Central memory CD4-positive, alpha-beta T cell (primary cell): ENCODE measurements at regions not wholly inside any gene's neighbourhood (a gene's known extent, or its start where the extent isn't known, plus 50 kb on each side); places are given as distances from the start of the nearest gene placed in this dataset.
"Not testable (repeated sequence)": the region's sequence is repeated elsewhere in the genome, so short reads cannot be mapped to it uniquely, and the experiment has no call there.

ENCODE experiments used
- DNase-seq: peaks from one replicate; pipeline ENCODE4 v3.0.0; 2022

DNA sequence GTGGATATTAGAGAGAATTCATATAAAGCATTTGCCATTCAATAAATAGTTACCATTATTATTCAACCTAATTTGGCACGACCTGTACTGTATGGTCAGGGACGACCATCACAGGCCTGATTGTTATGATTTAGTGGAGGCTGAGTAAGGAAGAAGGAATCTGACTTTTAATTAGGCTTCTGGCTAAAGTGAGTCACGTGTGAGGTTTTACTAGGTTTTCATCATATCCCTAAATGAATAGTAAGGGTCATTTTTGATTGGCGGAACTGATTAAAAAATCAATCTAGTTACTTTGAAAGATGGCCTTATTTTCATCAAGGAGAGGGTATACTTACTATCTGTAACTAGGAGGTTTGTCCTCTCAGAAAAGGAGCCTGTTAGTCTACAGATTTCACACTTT, 143.4 kb downstream of the ADCYAP1 start:
- DNase-seq, result no peak

DNA sequence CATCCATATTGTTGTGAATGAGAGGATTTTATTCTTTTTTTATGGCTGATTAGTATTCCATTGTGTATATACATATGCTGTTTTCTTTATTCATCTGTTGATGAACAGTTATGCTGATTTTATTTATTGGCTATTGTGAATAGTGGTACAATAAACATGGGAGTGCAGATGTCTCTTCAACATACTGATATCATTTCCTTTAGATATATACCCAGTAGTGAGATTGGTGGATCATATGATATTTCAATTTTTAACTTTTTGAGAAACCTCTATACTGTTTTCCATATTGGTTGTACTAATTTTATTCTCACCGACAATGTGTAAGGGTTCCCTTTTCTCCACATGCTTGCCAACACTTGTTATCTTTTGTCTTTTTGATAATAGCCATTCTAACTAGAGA, 144.5 kb downstream of the ADCYAP1 start:
- no peak for DNase-seq

DNA sequence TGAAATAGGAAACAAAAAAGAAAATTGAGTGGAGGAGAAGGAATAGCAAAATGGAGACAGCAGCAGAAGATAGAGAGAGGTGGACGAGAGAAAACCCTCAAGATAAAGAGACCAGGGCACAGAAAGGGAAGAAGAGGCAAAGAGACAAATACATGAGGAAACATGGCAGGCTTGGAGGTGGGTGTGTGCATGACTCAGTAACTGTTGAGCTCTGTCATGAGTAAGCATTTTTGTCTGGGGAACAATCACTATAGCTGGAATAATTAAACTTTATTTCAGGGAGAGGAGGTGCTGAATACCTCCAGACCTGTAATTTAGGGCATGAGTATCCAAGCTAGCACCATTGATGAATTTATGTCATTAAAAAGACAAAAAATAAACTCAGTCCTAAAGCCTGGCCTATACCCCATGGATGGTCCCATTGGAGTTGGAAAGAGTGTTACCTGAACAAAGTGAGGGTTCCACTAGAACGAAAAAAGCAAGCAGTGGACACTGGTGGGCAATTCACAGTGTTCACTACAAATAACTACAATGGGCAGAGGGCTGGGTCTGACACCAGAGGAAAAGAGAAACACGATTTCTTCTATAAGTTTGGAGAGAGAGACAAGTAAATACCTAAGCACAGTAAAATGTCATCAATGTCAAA, 145.5 kb downstream of the ADCYAP1 start:
- no peak for DNase-seq

DNA sequence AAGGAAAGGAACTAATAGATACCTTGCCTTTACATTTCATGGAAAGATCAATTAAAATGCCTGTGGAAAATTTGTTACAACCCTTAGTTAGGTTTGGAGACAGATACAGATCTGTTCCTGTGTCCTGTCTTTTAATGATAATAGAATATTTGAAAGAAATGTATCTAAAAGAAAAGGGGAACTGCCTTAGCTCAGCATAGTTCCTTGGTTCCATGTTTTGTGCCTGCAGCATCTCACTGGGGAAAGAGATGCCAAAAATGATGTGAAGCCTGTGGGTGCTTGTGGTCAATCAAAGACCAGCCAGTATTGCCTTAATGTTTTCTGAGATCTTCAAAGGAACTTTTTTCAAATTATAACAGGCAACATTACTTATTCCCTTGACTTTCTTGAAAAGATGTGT, 147.6 kb downstream of the ADCYAP1 start:
- DNase-seq, result no peak

DNA sequence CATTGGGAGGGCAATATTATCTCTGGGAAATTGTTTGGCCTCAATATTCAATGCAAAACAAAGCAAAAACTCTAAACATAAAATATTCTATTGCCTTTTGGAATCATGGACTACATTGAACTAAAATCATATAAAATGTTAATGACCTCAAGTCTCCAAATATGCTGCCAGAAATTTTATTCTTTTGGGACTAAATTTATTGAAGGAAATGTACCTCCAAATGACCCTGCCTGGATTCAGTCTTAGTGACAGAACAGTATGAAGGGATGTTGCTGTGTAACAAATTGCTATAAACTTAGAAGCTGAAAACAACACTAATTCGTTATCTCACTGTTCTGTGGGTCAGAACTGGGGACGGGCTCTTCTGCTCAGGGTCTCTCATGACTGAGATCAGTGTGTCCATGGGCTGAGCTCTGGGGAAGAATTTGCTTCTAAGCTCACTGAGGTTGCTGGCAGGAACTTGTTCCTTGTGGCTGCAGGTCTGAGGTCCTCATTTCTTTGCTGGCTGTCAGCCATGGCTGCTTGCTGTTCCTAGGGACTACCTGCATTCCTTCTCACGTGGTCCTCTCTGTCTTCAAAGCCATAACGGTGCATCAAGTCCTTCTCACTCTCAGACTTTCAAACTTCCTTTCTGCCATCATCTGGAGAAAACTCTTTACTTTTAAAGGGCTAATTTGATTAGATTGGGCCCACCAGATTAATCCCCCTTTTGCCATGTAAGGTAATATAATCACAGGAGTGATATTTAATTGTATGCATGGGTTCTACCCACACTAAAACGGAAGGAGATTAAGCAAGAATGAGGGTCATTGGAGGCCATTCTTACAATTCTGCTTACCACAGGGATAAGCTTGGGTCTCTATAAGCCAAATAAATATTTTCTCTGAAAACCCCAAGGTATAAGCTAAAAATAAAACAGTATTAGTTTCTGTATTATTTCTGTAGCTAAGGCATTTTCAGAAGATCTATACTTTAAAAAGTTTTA, 149.0 kb downstream of the ADCYAP1 start:
- no peak for DNase-seq

DNA sequence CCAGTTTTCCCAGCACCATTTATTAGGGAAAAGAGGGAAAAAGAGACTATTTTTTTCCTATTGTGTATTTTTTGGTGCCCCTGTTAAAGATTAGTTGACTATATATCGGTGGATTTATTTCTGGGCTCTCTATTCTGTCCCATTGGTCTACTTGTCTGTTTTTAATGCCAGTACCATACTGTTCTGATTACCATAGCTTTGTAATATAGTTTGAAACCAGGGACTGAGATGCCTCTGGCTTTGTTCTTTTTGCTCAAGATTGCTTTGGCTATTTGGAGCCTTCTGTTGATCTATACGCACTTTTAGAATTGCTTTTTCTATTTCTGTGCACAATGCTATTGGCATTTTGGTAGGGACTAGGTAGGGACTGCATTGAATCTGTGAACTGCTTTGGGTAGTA, 151.7 kb downstream of the ADCYAP1 start:
- no peak for DNase-seq

DNA sequence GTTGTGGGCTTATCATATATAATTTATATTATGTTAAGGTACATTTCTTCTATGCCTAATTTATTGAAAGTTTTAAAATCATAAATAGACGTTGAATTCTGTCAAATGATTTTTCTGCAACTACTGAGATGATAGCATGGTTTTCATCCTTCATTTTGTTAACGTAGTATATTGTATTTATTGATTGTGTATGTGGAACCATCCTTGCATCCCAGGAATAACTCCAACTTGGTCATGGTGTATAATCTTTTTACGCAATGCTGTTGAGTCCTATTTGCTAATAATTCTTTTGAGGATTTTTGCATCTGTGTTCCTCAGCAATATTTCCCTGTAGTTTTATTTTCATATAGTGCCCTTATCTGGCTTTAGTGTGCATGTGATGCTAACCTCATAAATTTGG, 152.7 kb downstream of the ADCYAP1 start:
- DNase-seq, result no peak

DNA sequence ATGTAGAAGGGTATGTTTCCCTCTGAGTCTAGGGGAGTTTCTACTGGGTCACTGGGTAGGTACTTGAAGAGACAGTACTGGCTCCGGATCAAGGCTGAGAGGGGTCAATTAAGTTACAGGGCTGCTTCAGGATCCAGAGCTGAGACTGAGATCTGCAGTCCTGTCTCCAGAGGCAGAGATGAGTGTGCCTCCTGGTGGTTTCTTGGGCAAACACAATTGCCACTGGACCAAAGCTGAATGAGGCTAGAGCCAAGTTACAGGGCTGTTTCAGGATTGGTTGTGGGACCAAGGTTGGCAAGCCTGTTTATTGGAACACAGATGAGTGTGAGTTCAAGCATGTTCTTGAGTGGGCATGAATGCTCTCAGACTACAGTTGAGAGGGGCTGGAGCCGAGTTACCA, 157.9 kb downstream of the ADCYAP1 start:
- no peak for DNase-seq

DNA sequence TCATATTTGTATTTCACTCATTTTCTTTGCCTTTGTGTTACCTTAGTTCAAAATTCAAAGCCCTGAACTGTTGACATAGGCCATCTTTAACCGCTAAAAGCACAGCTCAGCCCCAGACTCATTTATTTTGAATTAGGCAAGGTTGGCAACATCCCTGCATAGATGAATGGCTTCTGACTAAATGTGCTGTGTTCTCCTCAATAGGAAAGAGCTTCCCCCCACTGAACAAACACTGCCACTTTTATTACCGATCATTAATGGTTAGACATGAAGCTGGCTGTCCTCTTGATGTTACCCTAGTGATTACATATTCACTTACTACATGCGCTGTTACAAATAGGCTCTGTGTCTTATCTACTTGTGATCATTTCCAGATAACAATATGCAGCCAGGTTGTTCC, 170.7 kb downstream of the ADCYAP1 start:
- DNase-seq, result no peak

DNA sequence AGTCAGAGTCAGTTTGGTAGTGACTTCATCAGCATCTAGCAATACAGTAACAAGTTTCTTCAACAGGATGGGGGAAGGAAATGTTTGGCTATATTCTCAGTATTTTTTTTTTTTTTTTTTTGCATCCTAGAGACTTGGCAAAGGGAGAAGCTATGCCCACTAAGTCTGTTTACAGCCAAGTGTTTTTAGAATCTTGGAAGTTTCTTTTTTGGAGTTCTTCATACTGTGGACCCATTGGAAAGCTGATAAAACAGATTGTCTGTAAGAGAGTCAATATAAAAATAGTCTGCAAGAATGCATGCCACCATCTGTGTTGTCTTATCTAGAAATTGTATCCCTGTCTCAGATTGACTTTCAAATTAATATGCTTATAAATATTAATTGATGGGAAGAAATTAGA, 171.2 kb downstream of the ADCYAP1 start:
- no peak for DNase-seq

DNA sequence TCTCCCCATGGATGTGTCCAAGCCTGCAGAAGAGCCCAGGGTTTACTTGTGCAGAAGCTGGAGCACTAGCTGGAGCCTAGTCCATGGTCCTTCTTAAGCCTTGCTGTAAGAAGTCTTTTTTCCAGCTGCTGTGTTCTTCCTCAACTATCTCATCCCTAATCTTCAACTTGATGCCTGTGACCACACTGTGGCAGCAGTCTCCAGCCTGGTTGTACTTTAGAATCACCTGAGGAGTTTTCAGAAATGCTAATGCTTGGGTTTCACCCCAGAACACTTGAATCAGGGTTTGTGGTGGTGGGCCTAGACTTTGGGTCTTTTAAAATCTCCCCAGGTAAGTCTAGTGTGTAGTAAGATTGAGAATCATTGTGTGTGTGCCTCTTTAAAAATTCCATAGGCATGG, 173.6 kb downstream of the ADCYAP1 start:
- DNase-seq, result no peak

DNA sequence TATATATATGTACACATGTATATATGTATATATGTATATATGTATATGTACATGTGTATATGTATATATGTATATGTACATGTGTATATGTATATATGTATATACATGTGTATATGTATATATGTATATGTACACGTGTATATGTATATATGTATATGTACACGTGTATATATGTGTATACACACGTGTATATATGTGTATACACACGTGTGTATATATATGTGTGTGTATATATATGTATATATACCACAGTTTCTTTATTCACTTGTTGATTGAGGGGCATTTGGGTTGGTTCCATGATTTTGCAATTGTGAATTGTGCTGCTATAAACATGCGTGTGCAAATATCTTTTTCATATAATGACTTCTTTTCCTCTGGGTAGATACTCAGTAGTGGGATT, 179.0 kb downstream of the ADCYAP1 start:
- not testable (repeated sequence) for DNase-seq

DNA sequence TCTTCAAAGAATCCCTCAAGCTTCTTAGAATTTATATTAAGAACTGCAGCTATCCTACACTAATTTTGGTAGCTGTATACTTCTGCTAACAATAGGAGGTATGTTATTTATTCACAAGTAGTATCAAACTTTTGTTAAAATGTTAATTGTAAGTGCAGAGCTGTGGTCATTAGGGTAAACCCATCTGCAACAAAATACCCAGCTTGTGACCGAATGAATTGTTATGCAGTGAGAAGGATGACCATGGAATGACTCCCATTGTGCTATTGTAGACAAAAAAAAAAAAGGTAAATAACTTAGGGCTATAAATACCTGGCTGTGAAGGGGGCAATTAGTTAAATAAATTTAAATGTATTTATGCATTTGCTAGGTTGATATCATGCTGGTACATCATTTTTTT, 186.1 kb downstream of the ADCYAP1 start:
- DNase-seq, result no peak

DNA sequence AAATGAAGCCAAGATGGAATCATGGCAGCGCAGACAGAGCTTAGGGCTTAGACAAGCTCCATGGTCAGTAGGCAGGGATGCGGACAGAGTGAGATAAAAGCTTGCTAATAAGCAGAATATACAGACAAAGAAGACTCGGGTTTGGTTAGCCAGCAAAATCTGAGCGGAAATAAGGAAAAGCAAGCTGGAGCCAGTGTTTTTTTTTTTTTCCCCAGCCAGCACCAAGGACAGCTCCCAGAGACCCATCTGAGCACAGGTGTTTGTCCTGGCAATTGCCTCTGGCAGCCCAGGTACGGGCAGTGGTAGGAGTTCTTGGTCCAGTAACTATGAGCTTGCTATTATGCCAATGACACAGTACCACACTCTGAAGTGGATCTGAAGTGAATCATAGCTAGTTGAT, 187.6 kb downstream of the ADCYAP1 start:
- no peak for DNase-seq

DNA sequence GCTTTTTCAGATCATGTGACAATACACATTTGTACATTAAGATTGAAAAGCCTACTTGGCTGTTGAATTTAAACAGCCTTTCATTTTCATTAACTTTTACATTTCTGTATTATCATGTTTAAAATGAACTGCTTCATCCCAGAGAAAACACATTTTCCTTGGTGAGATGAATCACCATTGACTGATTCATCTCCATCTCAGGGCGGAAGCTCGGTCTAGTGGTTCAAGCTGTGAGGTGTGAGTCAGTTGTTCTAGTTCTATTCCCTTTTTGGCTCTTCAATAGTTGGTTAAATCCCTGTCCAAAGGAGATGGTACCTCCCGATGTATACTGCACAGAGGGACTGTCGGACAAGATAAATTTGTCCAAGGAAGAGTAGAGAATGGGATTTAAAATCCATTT, 189.7 kb downstream of the ADCYAP1 start:
- no peak for DNase-seq

DNA sequence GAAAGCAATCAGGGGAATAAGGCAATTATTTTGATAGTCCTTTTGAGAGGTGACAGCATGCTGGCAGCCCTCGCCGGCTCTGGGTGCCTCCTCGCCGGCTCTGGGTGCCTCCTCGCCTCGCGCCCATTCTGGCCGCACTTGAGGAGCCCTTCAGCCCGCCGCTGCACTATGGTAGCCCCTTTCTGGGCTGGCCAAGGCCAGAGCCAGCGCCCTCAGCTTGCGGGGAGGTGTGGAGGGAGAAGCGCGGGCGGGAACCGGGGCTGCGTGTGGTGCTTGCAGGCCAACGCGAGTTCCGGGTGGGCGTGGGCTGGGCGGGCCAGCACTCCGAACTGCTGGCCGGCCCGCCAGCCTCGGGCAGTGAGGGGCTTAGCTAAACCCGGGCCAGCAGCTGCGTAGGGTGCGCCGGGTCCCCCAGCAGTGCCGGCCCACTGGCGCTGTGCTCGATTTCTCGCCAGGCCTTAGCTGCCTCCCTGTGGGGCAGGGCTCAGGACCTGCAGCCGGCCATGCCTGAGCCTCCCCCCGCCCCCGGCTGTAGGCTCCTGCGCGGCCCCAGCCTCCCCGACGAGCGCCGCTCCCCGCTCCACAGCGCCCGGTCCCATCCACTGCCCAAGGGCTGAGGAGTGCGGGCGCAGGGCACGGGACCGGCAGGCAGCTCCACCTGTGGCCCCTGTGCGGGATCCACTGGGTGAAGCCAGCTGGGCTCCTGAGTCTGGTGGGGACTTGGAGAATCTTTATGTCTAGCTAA, 193.5 kb downstream of the ADCYAP1 start:
- DNase-seq, result not testable (repeated sequence)

DNA sequence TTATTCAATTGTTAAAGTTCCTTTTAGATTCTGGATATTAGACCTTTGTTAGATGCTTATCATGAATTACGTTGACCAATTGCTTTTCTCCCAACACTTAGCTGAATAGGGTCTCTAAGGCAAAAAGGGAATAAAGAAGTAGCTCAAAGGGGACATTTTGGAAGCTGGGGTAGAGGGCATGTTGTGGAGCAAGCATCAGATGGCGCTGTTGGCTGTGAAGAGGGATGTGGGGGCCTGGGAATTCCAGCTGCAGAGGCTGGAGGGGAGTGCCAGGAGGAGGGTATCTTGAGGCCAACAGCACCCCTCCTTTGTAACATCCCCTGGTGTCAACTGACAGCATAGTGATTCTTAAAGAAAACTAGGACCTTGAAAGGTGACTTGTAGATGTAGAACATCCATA, 198.2 kb downstream of the ADCYAP1 start:
- DNase-seq, result no peak

DNA sequence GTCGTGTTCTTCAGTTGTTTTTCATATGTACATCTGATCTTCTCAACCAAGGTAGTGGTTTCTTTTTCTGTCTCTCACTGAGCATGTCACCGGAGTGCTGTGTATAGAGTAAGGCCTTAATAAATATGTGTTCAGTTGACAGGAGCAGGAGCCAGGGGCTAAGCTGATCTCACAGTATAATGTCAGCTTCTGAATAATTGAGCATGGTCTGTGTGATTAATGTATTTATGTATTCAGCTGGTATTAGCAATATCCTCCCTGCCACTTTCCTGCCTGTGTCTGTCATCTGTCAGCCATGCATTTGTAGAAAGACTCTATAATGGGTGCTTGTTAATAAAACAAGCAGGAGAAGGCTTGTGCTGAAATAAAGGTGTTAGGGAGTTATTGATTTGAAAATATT, 198.9 kb downstream of the ADCYAP1 start:
- no peak for DNase-seq

DNA sequence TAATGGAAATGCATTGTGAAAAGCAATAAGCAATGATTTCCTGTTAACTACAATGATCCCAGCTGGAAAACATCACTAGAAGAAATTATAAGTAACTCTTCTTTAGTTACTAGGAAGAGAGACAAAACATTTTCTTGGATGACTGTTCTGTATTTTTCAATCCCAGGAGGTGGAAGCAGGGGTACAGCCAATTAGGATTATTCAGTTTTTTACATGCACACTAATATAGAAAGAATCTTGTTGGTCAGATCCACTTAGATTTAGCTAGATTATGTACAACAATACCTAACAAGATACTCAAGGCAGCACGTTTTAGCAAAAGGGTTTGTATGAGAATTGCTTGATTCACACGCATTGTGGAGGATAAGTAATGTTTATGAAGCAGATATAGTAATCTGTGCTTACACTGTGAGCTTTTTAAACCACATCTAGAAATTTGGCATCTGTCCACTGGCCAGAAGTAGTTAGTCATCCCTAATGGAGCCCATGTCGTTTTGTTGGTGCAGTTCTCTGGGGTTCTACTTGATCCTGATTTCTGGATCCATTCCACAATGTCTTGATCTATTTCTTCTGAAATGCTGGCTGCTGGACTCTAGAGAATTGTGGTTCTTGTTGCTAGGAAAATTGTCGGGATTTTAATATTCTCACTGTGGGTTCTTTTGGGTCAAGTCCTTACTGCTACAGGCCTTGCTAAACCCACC, 199.7 kb downstream of the ADCYAP1 start:
- DNase-seq, result no peak

DNA sequence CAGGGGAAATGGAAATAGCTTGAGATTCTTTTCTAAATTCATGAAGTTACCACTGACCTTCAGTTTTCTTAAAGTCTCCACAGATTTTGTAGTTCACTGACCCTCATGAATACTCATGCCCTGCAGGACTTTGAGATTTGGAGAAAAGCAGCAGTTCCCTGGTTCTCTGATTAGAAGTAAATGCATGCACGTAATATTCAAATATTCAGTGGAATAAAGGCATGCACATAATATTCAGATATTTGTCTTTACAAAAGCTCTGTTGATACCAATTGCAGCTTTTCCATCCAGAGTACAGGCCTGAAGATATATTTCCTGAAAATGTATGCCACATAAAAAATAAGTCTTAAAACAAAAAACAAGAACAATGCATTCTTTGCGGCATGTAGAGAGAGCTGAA, 219.8 kb downstream of the ADCYAP1 start:
- DNase-seq, result no peak

DNA sequence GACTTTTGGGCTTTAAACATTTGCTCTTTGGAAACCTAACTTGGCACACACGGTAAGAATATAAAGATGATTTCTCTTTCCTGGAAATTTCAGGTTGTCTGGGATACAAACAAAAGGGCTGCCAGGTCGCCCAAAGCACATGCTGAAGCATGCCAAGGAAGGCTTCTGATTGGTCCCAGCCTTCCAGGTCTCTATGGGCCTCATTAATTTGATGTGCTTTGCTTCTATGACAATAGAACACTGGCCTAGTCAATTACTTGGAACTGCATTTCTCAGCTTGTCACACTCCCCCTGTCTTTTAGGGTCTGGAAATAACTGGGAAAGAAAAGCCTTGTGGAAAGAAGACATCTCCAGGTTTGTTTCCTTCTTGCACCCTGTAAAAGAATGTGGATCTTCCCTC, 228.9 kb downstream of the ADCYAP1 start:
- no peak for DNase-seq

DNA sequence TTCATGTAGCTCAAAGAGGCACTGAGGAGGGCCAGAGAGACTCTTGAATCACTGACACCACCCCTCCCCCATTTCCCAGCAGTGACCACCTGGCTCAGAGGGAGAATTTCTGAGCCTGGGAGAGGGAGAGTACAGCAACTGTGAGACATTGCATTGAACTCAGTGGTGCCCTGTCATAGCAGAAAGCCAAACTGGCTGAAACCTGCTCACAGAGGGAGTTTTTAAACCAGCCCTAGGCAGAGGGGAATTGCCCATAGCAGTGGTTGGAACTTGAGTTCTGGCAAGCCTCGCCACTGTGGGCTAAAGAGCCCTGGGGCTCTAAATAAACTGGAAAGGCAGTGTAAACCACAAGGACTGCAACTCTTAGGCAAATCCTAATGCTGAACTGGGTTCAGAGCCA, 243.1 kb downstream of the ADCYAP1 start:
- DNase-seq, result no peak

DNA sequence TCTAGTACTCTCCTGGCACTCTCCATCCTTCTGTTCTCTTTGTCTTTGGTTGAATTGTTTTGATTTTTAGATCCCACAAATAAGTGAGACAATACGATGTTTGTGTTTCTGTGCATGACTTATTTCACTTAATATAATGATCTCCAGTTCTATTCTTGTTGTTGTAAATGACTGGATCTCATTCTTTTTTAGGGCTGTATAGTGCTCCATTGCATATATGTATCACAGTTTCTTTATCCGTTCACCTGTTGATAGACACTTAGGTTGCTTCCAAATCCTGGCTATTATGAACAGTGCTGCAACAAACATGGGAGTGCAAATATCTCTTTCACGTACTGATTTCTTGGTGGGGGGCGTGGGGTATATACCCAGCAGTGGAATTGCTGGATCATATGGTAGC, 245.0 kb downstream of the ADCYAP1 start:
- no peak for DNase-seq
